HG03432 (cell line): ENCODE measurements at regions not wholly inside any gene's neighbourhood (a gene's known extent, or its start where the extent isn't known, plus 50 kb on each side); places are given as distances from the start of the nearest gene placed in this dataset.

Source experiments
- ATAC-seq: cut with Tn5 transposase; IDR thresholded peaks from one replicate; pipeline ENCODE4 v1.9.1; 2021; ENCODE audit warnings: mild to moderate bottlenecking, moderate library complexity; ENCODE audit not compliant: unreplicated experiment

DNA sequence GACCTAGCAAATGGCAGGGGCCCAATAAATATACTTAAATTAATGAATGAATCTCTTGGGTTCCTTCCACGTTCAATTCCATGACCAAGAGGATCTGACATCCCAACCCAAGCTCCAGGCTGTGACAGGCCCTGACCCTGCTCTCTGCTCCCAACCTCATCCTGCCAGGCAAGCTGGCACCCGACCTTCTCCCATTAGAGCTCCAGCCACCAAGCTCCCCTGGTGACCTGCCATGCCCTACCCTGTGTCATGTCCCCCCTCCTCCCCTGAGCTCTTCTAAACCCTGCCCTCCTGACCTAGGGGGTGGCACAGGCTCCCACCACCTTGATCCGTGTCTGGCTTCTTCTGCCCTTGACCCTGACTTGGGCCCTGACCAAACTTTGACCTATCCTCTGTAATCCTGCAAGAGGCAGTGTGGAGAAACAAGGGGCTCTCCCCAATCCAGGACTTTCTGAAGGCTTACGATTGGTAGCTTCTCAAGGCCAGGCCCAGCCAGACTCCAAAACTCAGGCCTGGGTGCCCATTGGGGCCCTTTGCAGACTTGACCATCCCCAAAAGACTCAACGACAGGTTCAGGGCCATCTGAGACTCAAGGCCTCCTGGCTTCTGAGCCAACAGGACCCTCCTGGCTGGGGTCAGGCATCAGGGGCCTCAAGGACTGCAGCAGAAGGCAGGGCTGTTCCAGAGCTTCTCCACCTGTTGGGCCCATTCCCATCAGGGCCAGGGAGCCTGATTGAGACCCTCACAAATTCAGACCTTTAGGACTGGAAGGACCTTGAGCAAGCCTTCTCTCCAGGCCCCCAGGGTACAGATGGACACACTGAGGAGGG, 249.0 kb downstream of the PTPRU start:
- ATAC-seq: no peak

- ATAC-seq: no peak
These were observed 246.7 kb downstream of the PTPRU start for GRCh38 chr1:29482991-29483390.

DNA sequence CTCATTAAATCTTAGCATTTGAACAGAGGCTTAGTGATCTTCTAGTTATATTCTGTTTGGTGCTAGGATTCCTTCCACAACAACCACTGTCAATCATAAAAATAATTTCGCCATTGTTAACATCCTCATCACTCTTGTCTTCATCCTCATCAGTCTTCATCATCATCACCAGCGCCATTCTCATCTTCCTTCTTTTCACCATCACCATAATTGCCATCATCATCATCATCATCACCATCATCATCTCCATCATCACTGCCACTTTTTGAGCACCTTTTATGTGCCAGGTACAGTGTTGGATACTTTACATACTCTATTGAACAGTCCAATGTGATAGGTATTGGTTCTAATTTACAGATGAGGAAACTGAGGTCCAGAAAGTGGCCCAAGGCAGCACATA, 245.7 kb downstream of the PTPRU start:
- no peak for ATAC-seq

- ATAC-seq: no peak
These were observed 244.7 kb downstream of the PTPRU start for GRCh38 chr1:29481031-29481430.

DNA sequence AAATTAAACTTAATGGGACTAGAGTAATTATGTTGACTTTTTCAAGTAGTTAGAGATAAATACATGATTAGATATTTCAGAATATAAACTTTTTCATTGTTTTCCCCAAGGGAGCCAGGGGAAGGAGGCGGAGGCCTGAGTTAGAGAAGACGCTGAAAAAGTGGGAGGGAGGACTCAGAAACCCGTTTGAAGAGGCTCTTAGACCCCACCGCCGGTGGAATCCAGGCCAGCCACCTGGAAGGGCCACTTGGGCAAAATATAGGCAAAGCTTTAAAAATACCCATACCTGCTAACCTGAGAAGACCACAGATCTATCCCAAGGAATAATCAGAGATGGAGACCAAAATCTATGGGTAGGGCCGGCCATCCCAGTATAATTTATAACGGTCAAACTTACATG, 242.6 kb downstream of the PTPRU start:
- ATAC-seq: no peak

DNA sequence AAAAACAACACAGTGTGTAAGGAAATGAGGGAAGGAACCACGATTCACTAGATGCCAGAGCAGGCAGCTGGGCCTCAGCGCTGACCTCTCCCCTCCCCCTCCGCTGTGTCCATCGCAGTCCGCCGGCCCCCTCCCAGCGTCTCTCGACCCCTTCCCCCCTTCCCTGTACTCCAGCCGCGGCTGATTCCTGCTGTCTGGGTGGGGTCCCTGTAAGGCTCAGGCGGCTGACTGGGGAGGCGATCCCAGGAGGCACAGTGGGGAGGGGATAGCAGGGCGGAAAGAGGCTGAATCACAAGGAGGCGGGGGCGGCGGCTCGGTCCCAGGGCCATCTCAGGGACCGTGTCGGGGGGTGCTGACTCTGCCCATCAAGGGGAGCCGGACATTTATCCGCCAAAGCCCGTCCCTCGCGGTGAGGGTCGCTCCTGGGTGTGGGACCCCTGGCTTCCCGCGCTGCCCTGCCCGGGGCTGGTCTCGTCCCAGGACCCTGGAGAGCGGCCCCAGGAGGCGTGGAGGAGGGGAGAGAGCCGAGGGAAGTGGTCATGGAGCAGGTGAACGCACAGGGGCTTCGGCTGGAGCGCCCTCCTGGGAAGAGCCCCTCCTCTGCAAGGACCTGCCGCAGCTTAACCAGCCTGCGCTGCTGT, 241.9 kb downstream of the PTPRU start:
- ATAC-seq: no peak

DNA sequence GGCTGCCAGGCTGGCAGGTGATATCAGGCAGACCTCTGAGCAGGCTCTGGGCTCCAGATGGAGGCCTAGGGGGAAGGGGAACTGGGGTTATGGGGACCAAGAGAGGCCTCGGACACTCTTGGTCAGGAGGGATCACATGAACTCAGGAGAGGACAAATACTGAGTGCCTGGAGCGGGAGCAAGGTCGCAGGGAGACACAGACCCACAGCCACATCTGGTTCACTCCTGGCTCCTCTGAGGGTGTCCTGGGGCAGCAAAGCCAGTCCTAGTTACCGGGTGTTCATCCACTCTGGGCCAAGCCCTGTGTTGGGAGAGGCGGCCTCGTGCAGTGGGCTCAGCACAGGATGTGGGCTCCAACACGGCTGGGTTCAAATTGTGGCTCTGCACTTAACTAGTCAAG, 239.0 kb downstream of the PTPRU start:
- no peak for ATAC-seq

DNA sequence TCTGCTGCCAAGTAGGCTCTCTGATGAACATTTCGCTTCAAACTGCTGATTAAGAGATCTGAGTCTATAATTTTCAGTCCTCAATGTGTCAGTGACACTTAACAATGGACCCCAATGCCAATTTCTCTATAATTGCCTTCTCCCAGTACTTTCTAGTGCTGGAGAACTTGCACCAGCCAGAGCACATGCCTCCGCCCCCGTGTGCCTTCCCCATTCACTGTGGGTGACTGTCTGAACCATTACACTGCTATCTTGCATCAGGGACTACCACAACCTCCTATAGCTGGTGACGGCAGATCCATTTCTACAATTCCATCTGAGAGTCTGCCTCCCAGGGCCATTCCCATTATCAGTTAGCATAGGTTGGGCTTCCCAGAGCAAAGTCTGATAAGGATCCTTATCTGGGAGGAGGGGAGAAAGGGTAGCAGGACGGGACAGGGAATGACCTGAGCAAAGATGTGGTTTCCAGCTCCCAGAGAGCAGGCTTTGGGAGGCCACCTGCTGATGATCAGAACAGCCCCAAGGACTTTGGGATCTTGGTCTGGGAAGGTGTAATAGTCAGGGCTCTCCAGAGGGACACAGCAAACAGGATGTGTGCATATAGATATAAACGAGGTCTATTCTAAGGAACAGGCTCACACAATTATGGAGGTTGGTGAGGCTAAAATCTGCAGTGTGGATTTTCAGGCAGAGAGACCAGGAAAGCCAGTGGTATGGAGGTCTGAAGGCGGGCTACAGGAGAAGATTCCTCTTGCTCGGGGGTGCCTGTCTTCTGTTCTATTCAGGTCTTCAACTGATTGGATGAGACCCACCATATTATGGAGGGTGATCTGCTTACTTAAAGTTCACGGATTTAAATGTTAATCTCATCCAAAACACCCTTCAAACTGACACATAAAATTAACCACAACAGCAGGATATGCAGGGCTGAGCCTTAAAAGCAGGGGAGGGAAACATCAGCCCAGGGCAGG, 238.2 kb downstream of the PTPRU start:
- ATAC-seq: no peak

GRCh38 chr1:29473161-29473855, 237.0 kb downstream of the PTPRU start:
- no peak for ATAC-seq

DNA sequence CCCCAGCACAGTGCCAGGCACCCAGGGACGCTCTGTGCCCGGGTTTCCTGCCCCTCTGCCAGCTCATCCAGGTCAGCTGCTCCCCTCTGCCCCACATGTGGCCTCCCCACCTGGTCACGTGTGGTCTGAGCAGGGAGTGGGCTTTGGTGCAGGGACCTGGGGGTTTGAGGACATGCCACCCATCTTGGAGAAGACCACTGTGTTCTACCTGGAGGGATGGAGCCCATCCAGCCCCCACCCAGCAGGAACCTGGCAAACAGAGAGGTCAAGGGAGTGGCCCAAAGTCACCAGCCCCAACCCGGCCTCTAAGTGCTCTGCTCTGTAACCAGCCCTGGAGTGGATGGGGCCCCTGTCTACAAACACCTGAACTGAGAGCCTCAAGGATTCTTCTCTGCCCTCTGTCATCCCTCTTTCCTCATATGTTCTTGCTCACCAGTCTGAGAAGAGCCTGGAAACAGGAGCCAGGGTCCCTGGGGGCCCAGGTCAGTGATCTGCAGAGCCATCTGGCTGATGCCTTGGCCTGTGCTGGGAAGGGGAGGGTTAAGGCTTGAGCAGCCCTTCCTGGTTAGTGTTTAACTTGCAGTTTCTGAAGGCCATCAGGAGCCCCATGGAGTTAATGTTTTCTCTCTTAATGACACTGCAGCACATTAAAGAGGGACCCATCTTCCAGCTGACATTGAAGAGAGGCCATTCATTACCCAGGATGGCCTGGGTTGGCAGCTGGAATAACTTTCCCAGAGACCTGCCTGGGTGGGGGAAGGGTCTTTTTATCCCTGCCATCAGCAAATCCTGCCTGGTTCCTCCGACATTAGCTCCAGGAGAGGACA, 235.4 kb downstream of the PTPRU start:
- no peak for ATAC-seq

DNA sequence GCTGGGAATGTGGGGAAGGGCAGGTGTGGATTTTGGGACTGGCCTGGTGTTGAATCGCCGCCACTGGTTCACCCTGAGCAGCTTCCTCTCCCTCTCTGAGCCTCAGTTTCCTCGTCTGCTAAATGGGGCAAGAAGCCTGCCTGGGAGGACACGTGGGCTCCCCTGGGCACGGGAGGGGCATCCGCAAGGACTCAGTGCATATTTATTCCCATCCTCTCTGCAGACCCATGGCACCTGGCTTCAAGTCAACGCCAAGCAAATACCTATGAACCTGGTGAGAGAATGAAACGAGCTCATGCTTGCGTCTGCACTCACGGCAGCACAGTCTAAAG, 234.4 kb downstream of the PTPRU start:
- ATAC-seq: no peak

- no peak for ATAC-seq
These were observed 233.9 kb downstream of the PTPRU start for GRCh38 chr1:29470087-29470787.

GRCh38 chr1:29469457-29469856, 233.1 kb downstream of the PTPRU start:
- no peak for ATAC-seq

DNA sequence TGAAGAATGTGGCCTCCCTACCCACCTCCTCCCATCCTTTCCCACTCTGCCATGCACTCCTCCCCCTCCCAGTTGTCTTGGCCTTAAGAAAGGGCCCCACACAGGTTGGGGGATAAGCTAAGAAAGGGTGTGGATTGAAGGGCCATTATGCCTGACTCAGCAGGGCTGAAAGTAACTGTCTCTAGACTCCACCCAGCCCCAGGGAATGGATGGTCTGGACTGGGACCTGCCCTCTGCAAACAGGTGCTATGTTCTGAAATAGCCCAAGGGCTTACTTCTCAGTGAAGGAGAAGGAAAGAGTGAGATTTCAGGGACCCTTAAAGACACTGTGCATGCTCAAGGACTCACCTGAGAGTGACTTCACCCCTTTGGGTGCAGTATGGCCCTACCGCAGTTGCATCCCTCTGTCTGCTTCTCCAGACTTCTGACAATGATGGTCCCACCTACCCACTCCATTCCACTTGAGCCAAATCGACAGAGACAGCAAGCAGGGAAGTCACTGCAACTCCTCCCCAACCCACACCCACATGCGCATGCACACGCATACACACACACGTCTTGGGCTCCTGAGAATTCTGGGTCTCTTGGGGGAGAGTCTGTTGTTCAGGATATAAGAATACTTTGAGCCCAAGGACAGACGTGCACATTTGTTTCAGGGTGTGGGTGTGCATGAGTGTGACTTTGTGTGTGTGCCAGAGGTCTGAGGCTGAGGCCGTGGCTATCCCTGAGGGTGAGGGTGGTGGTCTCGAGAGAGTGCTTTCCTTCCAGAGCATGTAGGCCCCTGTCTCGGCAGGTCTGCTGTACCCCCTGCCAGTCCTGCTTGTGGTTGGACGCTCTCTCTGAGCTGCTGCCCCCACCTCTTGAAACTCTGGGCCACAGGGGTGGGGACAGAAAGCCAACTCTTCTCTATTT, 231.9 kb downstream of the PTPRU start:
- no peak for ATAC-seq

DNA sequence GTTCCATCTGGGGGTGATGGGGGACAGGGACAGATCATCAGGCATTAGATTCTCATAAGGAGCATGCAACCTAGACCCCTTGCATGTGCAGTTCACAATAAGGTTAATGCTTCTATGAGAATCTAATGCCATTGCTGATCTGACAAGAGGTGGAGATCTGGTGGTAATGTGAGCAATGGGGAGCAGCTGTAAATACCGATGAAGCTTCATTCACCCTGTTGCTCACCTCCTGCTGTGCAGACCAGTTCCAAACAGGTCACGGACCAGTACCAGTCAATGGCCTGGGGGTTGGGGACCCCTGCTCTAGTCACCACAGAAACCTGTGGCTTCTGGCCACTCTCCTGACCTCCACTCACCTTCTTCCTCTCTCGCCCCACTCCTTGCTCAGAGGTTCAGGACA, 229.9 kb downstream of the PTPRU start:
- ATAC-seq: no peak

GRCh38 chr1:29465755-29466154, 229.4 kb downstream of the PTPRU start:
- no peak for ATAC-seq

DNA sequence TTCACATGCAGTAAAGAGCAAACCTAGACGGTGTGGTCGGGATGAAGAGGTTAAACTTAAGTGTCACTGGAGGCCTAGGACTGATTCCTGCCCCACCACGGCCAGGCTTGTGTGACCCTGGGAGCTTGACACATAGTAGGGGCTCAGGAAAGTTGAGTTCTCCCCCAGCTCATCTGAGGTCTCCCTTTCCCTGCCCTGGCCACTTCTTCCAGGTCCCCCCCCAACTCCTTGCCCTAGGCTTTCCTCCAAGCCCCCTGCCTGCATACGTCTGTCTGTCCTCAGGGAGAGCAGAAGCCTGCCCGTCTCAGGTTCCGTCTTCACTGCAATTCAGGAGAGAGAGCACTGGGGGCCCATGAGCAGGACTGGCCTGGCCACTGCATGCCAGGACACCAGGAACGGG, 225.8 kb downstream of the PTPRU start:
- no peak for ATAC-seq

DNA sequence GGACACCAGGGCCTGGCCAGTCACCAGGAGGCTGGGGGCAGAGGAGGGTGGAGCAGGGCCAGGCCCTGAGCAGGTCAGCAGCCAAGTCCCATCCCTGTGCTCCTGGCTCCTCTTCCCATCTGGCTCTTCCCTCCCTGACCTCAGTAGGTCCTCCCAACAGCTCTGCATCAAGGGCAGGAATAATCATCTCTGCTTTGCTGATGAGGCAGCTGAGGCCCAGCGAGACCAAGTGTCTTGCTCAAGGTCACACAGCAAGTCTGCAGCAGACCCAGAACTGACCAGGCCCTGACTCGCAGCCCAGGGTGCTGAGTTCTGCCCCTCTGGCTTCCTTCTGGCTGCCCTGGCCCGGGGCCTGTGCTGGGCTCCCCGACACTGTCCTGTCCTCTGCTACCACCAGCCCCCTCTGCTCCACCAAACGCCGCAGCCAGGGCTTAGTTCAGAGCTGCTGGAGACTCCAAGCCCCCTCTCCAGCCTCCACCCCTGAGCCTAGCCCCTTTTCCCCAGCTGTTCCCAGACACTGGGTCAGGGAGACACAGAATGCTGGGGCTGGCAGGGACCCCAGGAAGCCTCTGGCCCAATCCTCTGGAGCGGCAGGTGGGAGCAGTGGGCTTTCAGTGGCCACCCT, 224.9 kb downstream of the PTPRU start:
- no peak for ATAC-seq
